ENCODE measurements at regions not wholly inside any gene's neighbourhood (a gene's known extent, or its start where the extent isn't known, plus 50 kb on each side); places are given as distances from the start of the nearest gene placed in this dataset.

- no peak for DNase-seq
- Mint-ChIP-seq H3K36me3 (ENCODE audit: low read depth) (peaks cover 1% of the 10 kb centered on the region), H3K27ac (no peak overlapping the region), H3K4me3 (no peak overlapping the region), H3K9me3 (peaks cover under 1% of the 10 kb centered on the region), H3K27me3 (ENCODE audit: low read depth) (peaks cover 8% of the 10 kb centered on the region), H3K4me1 (ENCODE audit: low read depth) (no peaks in the 10 kb centered on the region)
- intact Hi-C loops (cut with micrococcal nuclease), result no loop called here
- CTCF ChIA-PET, result no interaction called here
These were observed 294.4 kb downstream of the NPIPA8 start for GRCh38 chr16:18041864-18042834.

GRCh38 chr16:18039931-18040330, 296.6 kb downstream of the NPIPA8 start:
- Mint-ChIP-seq H3K9me3 (peaks cover 3% of the 10 kb centered on the region), H3K27me3 (ENCODE audit: low read depth) (peaks cover 8% of the 10 kb centered on the region), H3K27ac (no peak overlapping the region), H3K36me3 (ENCODE audit: low read depth) (peaks cover 1% of the 10 kb centered on the region), H3K4me1 (ENCODE audit: low read depth) (no peaks in the 10 kb centered on the region), H3K4me3 (no peak overlapping the region)
- DNase-seq, result no peak
- intact Hi-C loops (cut with micrococcal nuclease), result no loop called here
- CTCF ChIA-PET, result interaction anchor here (0.8 kb wide), 1 partner anchor 71 kb away, joined by 3 read pairs; no protein-coding TSS in a partner anchor

GRCh38 chr16:18037051-18037450, 299.5 kb downstream of the NPIPA8 start:
- H3K27me3 Mint-ChIP-seq (ENCODE audit: low read depth), result peaks cover 6% of the 10 kb centered on the region
- H3K4me1 Mint-ChIP-seq (ENCODE audit: low read depth), result no peaks in the 10 kb centered on the region
- no peak overlapping the region for H3K27ac Mint-ChIP-seq
- DNase-seq, result no peak
- H3K9me3 Mint-ChIP-seq, result peaks cover 3% of the 10 kb centered on the region
- no peak overlapping the region for H3K4me3 Mint-ChIP-seq
- intact Hi-C loops (cut with micrococcal nuclease), result no loop called here
- CTCF ChIA-PET, result no interaction called here
- peaks cover 1% of the 10 kb centered on the region for H3K36me3 Mint-ChIP-seq (ENCODE audit: low read depth)

DNA sequence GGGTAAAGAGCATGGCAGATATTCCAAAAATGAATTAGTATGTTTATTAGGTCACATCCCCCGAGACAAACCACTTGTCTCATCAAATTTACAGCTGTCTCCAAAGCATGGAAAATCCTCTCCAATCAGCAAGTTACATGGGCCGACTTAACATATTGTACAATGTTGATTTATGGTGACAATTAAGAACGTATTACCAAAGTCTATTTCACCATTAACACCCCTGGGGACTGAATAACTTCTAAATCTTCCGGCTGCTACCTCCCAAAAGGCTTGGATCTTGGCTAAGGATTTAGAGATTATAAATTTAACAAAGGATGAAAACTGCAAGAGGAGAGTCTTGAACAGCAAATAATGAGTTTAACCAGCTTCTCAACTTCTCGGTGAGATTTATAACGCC, 311.9 kb downstream of the NPIPA8 start:
- H3K4me3 Mint-ChIP-seq, result no peak overlapping the region
- no peaks in the 10 kb centered on the region for H3K4me1 Mint-ChIP-seq (ENCODE audit: low read depth)
- CTCF ChIA-PET, result no interaction called here

GRCh38 chr16:18018376-18018775, 318.2 kb downstream of the NPIPA8 start:
- intact Hi-C loops (cut with micrococcal nuclease), result no loop called here
- CTCF ChIA-PET, result no interaction called here
- no peaks in the 10 kb centered on the region for H3K9me3 Mint-ChIP-seq

More for the DNA sequence above, 311.9 kb downstream of the NPIPA8 start:
- DNase-seq, result no peak
- H3K27me3 Mint-ChIP-seq (ENCODE audit: low read depth), result peaks cover 3% of the 10 kb centered on the region
- H3K36me3 Mint-ChIP-seq (ENCODE audit: low read depth), result no peaks in the 10 kb centered on the region
- intact Hi-C loops (cut with micrococcal nuclease), result no loop called here
- no peak overlapping the region for H3K27ac Mint-ChIP-seq
- no peaks in the 10 kb centered on the region for H3K9me3 Mint-ChIP-seq

DNA sequence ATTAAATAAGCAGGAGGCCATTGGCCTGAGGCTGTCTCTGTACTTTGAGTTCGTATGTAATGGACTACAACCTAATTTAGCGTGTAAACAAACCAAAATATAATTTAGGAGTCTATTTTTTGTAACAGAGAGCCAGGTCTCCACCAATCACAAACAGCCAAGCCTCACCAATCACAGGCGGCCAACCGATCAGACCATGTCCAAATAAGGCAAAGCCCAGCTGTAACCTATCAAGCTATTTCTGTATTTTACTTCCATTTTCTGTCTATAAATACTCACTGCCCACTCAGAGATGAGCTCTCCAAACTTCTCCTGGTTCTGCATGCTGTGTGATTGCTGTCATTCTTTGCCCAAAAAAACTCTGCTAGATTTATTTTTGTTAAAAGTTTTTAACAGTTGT, 322.7 kb downstream of the NPIPA8 start:
- intact Hi-C loops (cut with micrococcal nuclease), result no loop called here
- Mint-ChIP-seq H3K9me3 (no peaks in the 10 kb centered on the region), H3K27ac (no peak overlapping the region), H3K4me3 (no peak overlapping the region), H3K36me3 (ENCODE audit: low read depth) (no peaks in the 10 kb centered on the region), H3K27me3 (ENCODE audit: low read depth) (peaks cover 7% of the 10 kb centered on the region), H3K4me1 (ENCODE audit: low read depth) (no peaks in the 10 kb centered on the region)
- no peak for DNase-seq
- CTCF ChIA-PET, result interaction anchor here (0.7 kb wide), 1 partner anchor 55 kb away, joined by 3 read pairs; no protein-coding TSS in a partner anchor

More at GRCh38 chr16:18018376-18018775, 318.2 kb downstream of the NPIPA8 start:
- Mint-ChIP-seq H3K4me1 (ENCODE audit: low read depth) (no peaks in the 10 kb centered on the region), H3K4me3 (no peak overlapping the region), H3K36me3 (ENCODE audit: low read depth) (no peaks in the 10 kb centered on the region), H3K27me3 (ENCODE audit: low read depth) (peaks cover 7% of the 10 kb centered on the region), H3K27ac (no peak overlapping the region)
- DNase-seq, result no peak

DNA sequence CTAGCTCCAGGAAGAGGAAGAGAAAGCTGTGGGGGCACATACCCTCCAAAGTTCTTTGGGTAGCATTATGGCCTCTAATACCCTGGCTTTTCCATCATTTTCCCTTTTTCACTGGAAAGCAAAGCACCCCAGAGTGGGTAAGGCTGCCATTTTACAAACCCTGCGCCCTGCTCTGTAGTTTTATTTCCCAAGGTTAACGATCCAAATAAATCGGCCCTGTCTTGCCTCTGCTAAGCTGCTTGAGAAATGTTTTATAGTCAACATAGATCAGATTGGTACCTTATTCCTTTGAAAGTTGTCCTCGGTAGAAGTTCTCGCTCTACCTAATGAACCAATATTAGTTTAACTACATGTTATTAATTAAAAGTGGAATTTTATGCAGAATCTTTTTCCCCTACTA, 328.2 kb downstream of the NPIPA8 start:
- Mint-ChIP-seq H3K36me3 (ENCODE audit: low read depth) (no peaks in the 10 kb centered on the region), H3K27me3 (ENCODE audit: low read depth) (no peaks in the 10 kb centered on the region), H3K9me3 (no peaks in the 10 kb centered on the region), H3K4me3 (no peak overlapping the region), H3K4me1 (ENCODE audit: low read depth) (no peaks in the 10 kb centered on the region), H3K27ac (no peak overlapping the region)
- CTCF ChIA-PET, result no interaction called here
- intact Hi-C loops (cut with micrococcal nuclease), result no loop called here
- DNase-seq, result no peak

GRCh38 chr16:18003033-18003432, 333.5 kb downstream of the NPIPA8 start:
- Mint-ChIP-seq H3K27me3 (ENCODE audit: low read depth) (peaks cover 4% of the 10 kb centered on the region), H3K9me3 (peaks cover 3% of the 10 kb centered on the region), H3K4me3 (no peak overlapping the region), H3K27ac (no peak overlapping the region), H3K4me1 (ENCODE audit: low read depth) (no peaks in the 10 kb centered on the region), H3K36me3 (ENCODE audit: low read depth) (no peaks in the 10 kb centered on the region)
- intact Hi-C loops (cut with micrococcal nuclease), result no loop called here
- CTCF ChIA-PET, result no interaction called here
- DNase-seq, result no peak

- no peaks in the 10 kb centered on the region for H3K36me3 Mint-ChIP-seq (ENCODE audit: low read depth)
- DNase-seq, result no peak
- H3K4me3 Mint-ChIP-seq, result no peak overlapping the region
- H3K9me3 Mint-ChIP-seq, result peaks cover 3% of the 10 kb centered on the region
- H3K4me1 Mint-ChIP-seq (ENCODE audit: low read depth), result no peaks in the 10 kb centered on the region
- peaks cover 12% of the 10 kb centered on the region for H3K27me3 Mint-ChIP-seq (ENCODE audit: low read depth)
- H3K27ac Mint-ChIP-seq, result no peak overlapping the region
- intact Hi-C loops (cut with micrococcal nuclease), result no loop called here
- CTCF ChIA-PET, result no interaction called here
These were observed 337.5 kb downstream of the NPIPA8 start for GRCh38 chr16:17998996-17999395.

- no peaks in the 10 kb centered on the region for H3K36me3 Mint-ChIP-seq (ENCODE audit: low read depth)
- DNase-seq, result no peak
- peaks cover 13% of the 10 kb centered on the region for H3K27me3 Mint-ChIP-seq (ENCODE audit: low read depth)
- CTCF ChIA-PET, result no interaction called here
- no peak overlapping the region for H3K27ac Mint-ChIP-seq
- intact Hi-C loops (cut with micrococcal nuclease), result no loop called here
- H3K4me3 Mint-ChIP-seq, result no peak overlapping the region
- no peaks in the 10 kb centered on the region for H3K4me1 Mint-ChIP-seq (ENCODE audit: low read depth)
- H3K9me3 Mint-ChIP-seq, result peaks cover 3% of the 10 kb centered on the region
These were observed 338.0 kb downstream of the NPIPA8 start for GRCh38 chr16:17998550-17998949.

DNA sequence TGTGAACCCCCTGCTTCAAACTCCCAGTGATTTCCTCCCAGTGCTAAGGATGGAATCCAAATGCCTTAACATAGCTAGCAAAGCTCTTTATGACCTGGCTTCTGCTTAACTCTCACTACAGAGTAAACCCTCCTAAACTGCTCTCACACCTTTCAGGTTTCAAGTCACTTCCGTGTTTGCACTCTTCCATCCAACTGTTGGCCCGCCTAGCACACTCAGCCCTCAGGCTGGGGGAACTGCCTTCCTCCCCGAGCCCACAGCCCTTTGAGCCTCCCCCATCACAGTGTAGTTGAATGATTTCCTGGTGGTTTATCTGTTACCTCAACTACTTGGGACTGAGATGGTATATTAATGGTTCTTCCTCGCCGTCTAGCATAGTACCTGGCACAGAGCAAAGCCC, 342.5 kb downstream of the NPIPA8 start:
- intact Hi-C loops (cut with micrococcal nuclease), result no loop called here
- Mint-ChIP-seq H3K4me3 (no peak overlapping the region), H3K9me3 (no peaks in the 10 kb centered on the region), H3K27ac (no peak overlapping the region), H3K36me3 (ENCODE audit: low read depth) (no peaks in the 10 kb centered on the region), H3K27me3 (ENCODE audit: low read depth) (peaks cover 28% of the 10 kb centered on the region), H3K4me1 (ENCODE audit: low read depth) (no peaks in the 10 kb centered on the region)
- no peak for DNase-seq
- CTCF ChIA-PET, result no interaction called here

DNA sequence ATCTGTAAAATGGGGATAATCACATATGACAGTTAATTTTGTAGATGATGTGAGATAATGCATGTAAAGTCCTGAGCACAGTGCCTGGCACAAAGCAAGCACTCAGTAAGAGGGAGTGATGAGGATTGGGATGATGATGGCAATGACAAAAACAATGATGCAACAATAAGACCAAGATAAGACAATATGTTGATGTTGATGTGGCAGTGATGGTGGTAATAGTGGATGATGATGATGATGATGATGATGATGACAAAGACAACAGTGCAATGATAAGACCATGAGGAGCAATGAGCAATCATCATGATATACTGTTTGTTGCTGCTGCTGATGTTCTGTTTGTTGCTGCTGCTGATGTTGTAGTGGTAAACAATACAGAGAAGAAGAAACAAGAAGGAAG, 344.1 kb downstream of the NPIPA8 start:
- no peaks in the 10 kb centered on the region for H3K9me3 Mint-ChIP-seq
- DNase-seq, result no peak
- intact Hi-C loops (cut with micrococcal nuclease), result no loop called here
- peaks cover 28% of the 10 kb centered on the region for H3K27me3 Mint-ChIP-seq (ENCODE audit: low read depth)
- H3K4me1 Mint-ChIP-seq (ENCODE audit: low read depth), result no peaks in the 10 kb centered on the region
- no peaks in the 10 kb centered on the region for H3K36me3 Mint-ChIP-seq (ENCODE audit: low read depth)
- CTCF ChIA-PET, result no interaction called here
- no peak overlapping the region for H3K27ac Mint-ChIP-seq
- H3K4me3 Mint-ChIP-seq, result no peak overlapping the region

DNA sequence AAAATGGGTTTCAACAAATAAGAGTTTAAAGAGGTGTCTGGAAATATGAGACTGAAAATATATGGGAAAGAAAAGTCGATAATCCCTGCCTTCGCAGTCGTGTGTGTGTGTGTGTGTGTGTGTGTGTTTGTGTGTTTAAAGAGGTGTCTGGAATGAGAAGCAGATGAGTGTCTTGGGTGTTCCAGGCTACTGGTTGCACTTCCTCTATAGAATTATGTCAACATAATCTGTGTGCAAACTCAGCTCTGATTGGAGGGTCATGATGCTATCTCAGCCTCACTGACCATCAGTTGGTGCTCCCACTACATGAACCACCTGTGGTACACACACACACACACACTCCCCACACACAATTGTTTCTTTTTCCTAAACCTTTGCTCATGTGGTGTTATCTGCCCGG, 347.3 kb downstream of the NPIPA8 start:
- no peak for DNase-seq
- intact Hi-C loops (cut with micrococcal nuclease), result no loop called here
- CTCF ChIA-PET, result no interaction called here
- Mint-ChIP-seq H3K4me1 (ENCODE audit: low read depth) (no peaks in the 10 kb centered on the region), H3K4me3 (no peak overlapping the region), H3K27ac (no peak overlapping the region), H3K36me3 (ENCODE audit: low read depth) (no peaks in the 10 kb centered on the region), H3K9me3 (no peaks in the 10 kb centered on the region), H3K27me3 (ENCODE audit: low read depth) (peaks cover 23% of the 10 kb centered on the region)

Measured in activated naive CD4-positive, alpha-beta T cell treated with anti-CD3 and anti-CD28 coated beads for 36 hours (primary cell).